ENCODE measurements at regions not wholly inside any gene's neighbourhood (a gene's known extent, or its start where the extent isn't known, plus 50 kb on each side); places are given as distances from the start of the nearest gene placed in this dataset.

- Mint-ChIP-seq H3K9me3 (peaks cover 3% of the 10 kb centered on the region), H3K36me3 (ENCODE audit: low read depth) (no peaks in the 10 kb centered on the region), H3K27ac (no peak overlapping the region), H3K27me3 (no peaks in the 10 kb centered on the region), H3K4me3 (no peak overlapping the region), H3K4me1 (no peaks in the 10 kb centered on the region)
- ATAC-seq (ENCODE audit: low read depth) = no peak
- no peak for TF ChIP-seq CTCF (IDR thresholded peaks at IDR 0.05)
- intact Hi-C loops (cut with micrococcal nuclease) = no loop called here
- no peak for DNase-seq
- ChIA-PET CTCF (no interaction called here), POLR2A (no interaction called here)
Measured at GRCh38 chr4:129968778-129969177, 872.8 kb downstream of the C4orf33 start.

- POLR2A ChIA-PET = no interaction called here
- TF ChIP-seq CTCF (IDR thresholded peaks at IDR 0.05) = no peak
- H3K36me3 Mint-ChIP-seq (ENCODE audit: low read depth) = no peaks in the 10 kb centered on the region
- DNase-seq = no peak
- H3K4me3 Mint-ChIP-seq = no peak overlapping the region
- CTCF ChIA-PET = no interaction called here
- intact Hi-C loops (cut with micrococcal nuclease) = no loop called here
- H3K27ac Mint-ChIP-seq = no peak overlapping the region
- ATAC-seq (ENCODE audit: low read depth) = no peak
- peaks cover 3% of the 10 kb centered on the region for H3K9me3 Mint-ChIP-seq
- no peaks in the 10 kb centered on the region for H3K27me3 Mint-ChIP-seq
- no peaks in the 10 kb centered on the region for H3K4me1 Mint-ChIP-seq
Measured at GRCh38 chr4:129970801-129971200, 874.8 kb downstream of the C4orf33 start.

GRCh38 chr4:129971419-129971818, 875.5 kb downstream of the C4orf33 start:
- ChIA-PET POLR2A (no interaction called here), CTCF (no interaction called here)
- TF ChIP-seq CTCF (IDR thresholded peaks at IDR 0.05) = no peak
- no peaks in the 10 kb centered on the region for H3K36me3 Mint-ChIP-seq (ENCODE audit: low read depth)
- intact Hi-C loops (cut with micrococcal nuclease) = no loop called here
- ATAC-seq (ENCODE audit: low read depth) (no peak), DNase-seq (no peak)
- H3K9me3 Mint-ChIP-seq = peaks cover 3% of the 10 kb centered on the region
- H3K27ac Mint-ChIP-seq = no peak overlapping the region
- no peaks in the 10 kb centered on the region for H3K27me3 Mint-ChIP-seq
- H3K4me1 Mint-ChIP-seq = no peaks in the 10 kb centered on the region
- H3K4me3 Mint-ChIP-seq = no peak overlapping the region

- Mint-ChIP-seq H3K27ac (no peak overlapping the region), H3K9me3 (peaks cover 3% of the 10 kb centered on the region), H3K27me3 (no peaks in the 10 kb centered on the region), H3K36me3 (ENCODE audit: low read depth) (no peaks in the 10 kb centered on the region), H3K4me3 (no peak overlapping the region), H3K4me1 (no peaks in the 10 kb centered on the region)
- POLR2A ChIA-PET = no interaction called here
- DNase-seq (no peak), ATAC-seq (ENCODE audit: low read depth) (no peak)
- CTCF ChIA-PET = no interaction called here
- TF ChIP-seq CTCF (IDR thresholded peaks at IDR 0.05) = no peak
- intact Hi-C loops (cut with micrococcal nuclease) = no loop called here
Measured at GRCh38 chr4:129972257-129972656, 876.3 kb downstream of the C4orf33 start.

GRCh38 chr4:129974730-129975129, 878.8 kb downstream of the C4orf33 start:
- Mint-ChIP-seq H3K9me3 (no peaks in the 10 kb centered on the region), H3K27me3 (no peaks in the 10 kb centered on the region), H3K4me3 (no peak overlapping the region), H3K27ac (no peak overlapping the region), H3K36me3 (ENCODE audit: low read depth) (no peaks in the 10 kb centered on the region), H3K4me1 (no peaks in the 10 kb centered on the region)
- POLR2A ChIA-PET = no interaction called here
- no peak for TF ChIP-seq CTCF (IDR thresholded peaks at IDR 0.05)
- intact Hi-C loops (cut with micrococcal nuclease) = no loop called here
- CTCF ChIA-PET = no interaction called here
- ATAC-seq (ENCODE audit: low read depth) (no peak), DNase-seq (no peak)

Data from activated B cell treated with CpG ODN at 0.5 μM for 24 hours (primary cell).